GM23338 (cell line): ENCODE measurements at regions not wholly inside any gene's neighbourhood (a gene's known extent, or its start where the extent isn't known, plus 50 kb on each side); places are given as distances from the start of the nearest gene placed in this dataset.
A peak's percentile ranks its signal among the peaks of the same experiment; 100 is the strongest.

Experiments used
- ATAC-seq: fragments of 200-7000 bp; cut with Tn5 transposase; 3 replicates; pipeline ENCODE4 v1.9.1; 2020
- DNase-seq: peaks from one replicate; pipeline ENCODE4 v3.0.0-alpha.2; 2015; ENCODE audit warnings: low spot score
- H2AFZ ChIP-seq: fragments of 200-600 bp; sonication (generic); 2 replicates; pipeline ENCODE4 v1.8.0; 2016; ENCODE audit warnings: antibody characterized with exemption, mild to moderate bottlenecking, moderate library complexity
- H3F3A ChIP-seq: fragments of 200-600 bp; sonication (generic); replicated peaks from 2 replicates; pipeline ENCODE4 v1.8.0; 2017; ENCODE audit warnings: antibody characterized with exemption, mixed run types, low read depth
- H3K27ac ChIP-seq: fragments of 200-600 bp; sonication (generic); 2 replicates; pipeline ENCODE4 v1.6.1; 2016; ENCODE audit warnings: low read depth
- H3K27me3 ChIP-seq: fragments of 200-600 bp; sonication (generic); 2 replicates; pipeline ENCODE4 v1.8.0; 2016; ENCODE audit warnings: mild to moderate bottlenecking, mixed run types, moderate library complexity; ENCODE audit not compliant: insufficient read depth
- H3K36me3 ChIP-seq: fragments of 200-600 bp; sonication (generic); 2 replicates; pipeline ENCODE4 v1.8.0; 2016; ENCODE audit warnings: mild to moderate bottlenecking; ENCODE audit not compliant: insufficient read depth
- H3K4me1 ChIP-seq: fragments of 200-600 bp; sonication (generic); 2 replicates; pipeline ENCODE4 v1.8.0; 2016; ENCODE audit warnings: mild to moderate bottlenecking, moderate library complexity; ENCODE audit not compliant: insufficient read depth
- H3K4me2 ChIP-seq: fragments of 200-600 bp; sonication (generic); 2 replicates; pipeline ENCODE4 v1.7.1; 2017; ENCODE audit warnings: mixed run types
- H3K4me3 ChIP-seq: fragments of 200-600 bp; sonication (generic); 2 replicates; pipeline ENCODE4 v1.6.1; 2016; ENCODE audit warnings: mixed run types
- H3K79me2 ChIP-seq: fragments of 200-600 bp; sonication (generic); replicated peaks from 2 replicates; pipeline ENCODE4 v1.8.0; 2017; ENCODE audit warnings: mild to moderate bottlenecking; ENCODE audit not compliant: insufficient read depth
- H3K9me2 ChIP-seq: fragments of 200-600 bp; sonication (generic); 2 replicates; pipeline ENCODE4 v1.8.0; 2017; ENCODE audit not compliant: insufficient read depth
- H4K20me1 ChIP-seq: fragments of 200-600 bp; sonication (generic); replicated peaks from 2 replicates; pipeline ENCODE4 v1.8.0; 2017; ENCODE audit warnings: mild to moderate bottlenecking; ENCODE audit not compliant: insufficient read depth
- H3K27ac Mint-ChIP-seq: 2 replicates; pipeline ENCODE4 v1.8.0; 2020; ENCODE audit warnings: inconsistent platforms, mild to moderate bottlenecking, moderate library complexity, mixed read lengths
- H3K27me3 Mint-ChIP-seq: 3 replicates; pipeline ENCODE4 v1.8.0; 2022; ENCODE audit warnings: low read depth, mild to moderate bottlenecking, moderate library complexity, mixed read lengths, inconsistent platforms; ENCODE audit not compliant: insufficient read depth, poor library complexity
- H3K36me3 Mint-ChIP-seq: 3 replicates; pipeline ENCODE4 v1.8.0; 2021; ENCODE audit warnings: low read depth, mild to moderate bottlenecking, inconsistent platforms, moderate library complexity, mixed read lengths
- H3K4me1 Mint-ChIP-seq: 3 replicates; pipeline ENCODE4 v1.8.0; 2020; ENCODE audit warnings: mild to moderate bottlenecking, inconsistent platforms, mixed read lengths
- H3K4me3 Mint-ChIP-seq: 3 replicates; pipeline ENCODE4 v1.8.0; 2021; ENCODE audit warnings: moderate library complexity, mild to moderate bottlenecking, inconsistent platforms, mixed read lengths
- H3K9me3 Mint-ChIP-seq: 3 replicates; pipeline ENCODE4 v1.8.0; 2020; ENCODE audit warnings: moderate library complexity, mild to moderate bottlenecking, inconsistent platforms, mixed read lengths
- CREB1 ChIP-seq: fragments of 250-450 bp; sonication (Bioruptor Pico); IDR thresholded peaks from 2 replicates; pipeline ENCODE4 v1.5.0; 2020; ENCODE audit warnings: low read depth, mild to moderate bottlenecking, moderate library complexity
- EZH2 ChIP-seq: fragments of 200-600 bp; sonication (generic); IDR thresholded peaks from one replicate; pipeline ENCODE4 v1.8.0; 2017; ENCODE audit warnings: antibody characterized with exemption, mild to moderate bottlenecking, low read depth; ENCODE audit not compliant: unreplicated experiment
- EZH2phosphoT487 ChIP-seq: fragments of 200-600 bp; sonication (generic); IDR thresholded peaks from one replicate; pipeline ENCODE4 v1.8.1; 2018; ENCODE audit warnings: antibody characterized with exemption; ENCODE audit not compliant: unreplicated experiment
- JUNB ChIP-seq: IDR thresholded peaks from one replicate; pipeline ENCODE4 v1.6.1; 2016; ENCODE audit warnings: antibody characterized with exemption; ENCODE audit not compliant: unreplicated experiment
- NANOG ChIP-seq: IDR thresholded peaks from 2 replicates; pipeline ENCODE4 v1.6.1; 2016; ENCODE audit warnings: antibody characterized with exemption, borderline replicate concordance
- POLR2AphosphoS5 ChIP-seq: IDR thresholded peaks from 2 replicates; pipeline ENCODE4 v1.6.1; 2016; ENCODE audit warnings: antibody characterized with exemption, low read depth
- STAT1 ChIP-seq: IDR thresholded peaks from one replicate; pipeline ENCODE4 v1.6.1; 2016; ENCODE audit warnings: antibody characterized with exemption; ENCODE audit not compliant: unreplicated experiment
- ZNF114 ChIP-seq: fragments of 250-450 bp; sonication (Bioruptor Pico); IDR thresholded peaks from 2 replicates; pipeline ENCODE4 v1.5.0; 2020; ENCODE audit warnings: mild to moderate bottlenecking, moderate library complexity
- ZNF331 ChIP-seq: fragments of 250-450 bp; sonication (Bioruptor Pico); IDR thresholded peaks from 2 replicates; pipeline ENCODE4 v1.5.0; 2020; ENCODE audit warnings: low read depth, mild to moderate bottlenecking, moderate library complexity
- TF ChIP-seq, protein P1 (sequence below): fragments of 250-450 bp; sonication (Bioruptor Pico); IDR thresholded peaks from 2 replicates; pipeline ENCODE4 v1.5.0; 2020; ENCODE audit warnings: mild to moderate bottlenecking, moderate library complexity
- TF ChIP-seq, protein P2 (sequence below): IDR thresholded peaks from one replicate; pipeline ENCODE4 v1.6.1; 2018; ENCODE audit warnings: antibody characterized with exemption; ENCODE audit not compliant: unreplicated experiment
- TF ChIP-seq, protein P3 (sequence below), 2 experiments: fragments of 200-600 bp in 1 of 2; sonication (generic) in 1 of 2; conservative IDR thresholded peaks; 2 replicates each; pipeline versions ENCODE4 v1.5.1 to v1.6.1; 2016 to 2017; ENCODE audit warnings: antibody characterized with exemption in 2 of 2, low read depth in 2 of 2, mild to moderate bottlenecking in 2 of 2, moderate library complexity in 1 of 2
- TF ChIP-seq, protein P4 (sequence below): IDR thresholded peaks from 2 replicates; pipeline ENCODE4 v1.6.1; 2016; ENCODE audit warnings: antibody characterized with exemption

DNA sequence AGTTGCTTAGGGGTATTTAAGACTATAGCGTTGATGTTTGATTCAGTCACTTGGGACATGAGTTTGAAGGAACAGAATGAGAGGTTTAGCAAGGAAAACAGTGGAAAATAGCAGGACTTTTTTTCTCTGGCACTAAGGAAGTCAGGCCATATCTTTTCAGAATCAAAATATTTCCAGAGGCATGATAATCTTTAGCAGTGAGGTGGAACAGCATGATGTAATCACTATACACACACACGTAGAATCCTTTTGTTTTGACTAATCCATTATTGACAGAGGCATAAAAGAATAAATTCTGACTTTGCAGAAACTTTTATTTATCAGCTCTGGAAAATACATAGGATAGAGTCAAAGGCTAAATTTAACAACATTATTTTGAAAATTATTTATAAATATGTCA lies 174.1 kb downstream of the ZPLD1 start:
- ATAC-seq = no peak
- no peak for DNase-seq

More for the DNA sequence above, 174.1 kb downstream of the ZPLD1 start:
- no peaks in the 10 kb centered on the region for H3K36me3 Mint-ChIP-seq
- H3K4me1 Mint-ChIP-seq = no peaks in the 10 kb centered on the region; the same call in 1 of the 3 replicates
- TF ChIP-seq ZNF114 (CRISPR knock-in tag) = no peak
- TF ChIP-seq, protein P1, sequence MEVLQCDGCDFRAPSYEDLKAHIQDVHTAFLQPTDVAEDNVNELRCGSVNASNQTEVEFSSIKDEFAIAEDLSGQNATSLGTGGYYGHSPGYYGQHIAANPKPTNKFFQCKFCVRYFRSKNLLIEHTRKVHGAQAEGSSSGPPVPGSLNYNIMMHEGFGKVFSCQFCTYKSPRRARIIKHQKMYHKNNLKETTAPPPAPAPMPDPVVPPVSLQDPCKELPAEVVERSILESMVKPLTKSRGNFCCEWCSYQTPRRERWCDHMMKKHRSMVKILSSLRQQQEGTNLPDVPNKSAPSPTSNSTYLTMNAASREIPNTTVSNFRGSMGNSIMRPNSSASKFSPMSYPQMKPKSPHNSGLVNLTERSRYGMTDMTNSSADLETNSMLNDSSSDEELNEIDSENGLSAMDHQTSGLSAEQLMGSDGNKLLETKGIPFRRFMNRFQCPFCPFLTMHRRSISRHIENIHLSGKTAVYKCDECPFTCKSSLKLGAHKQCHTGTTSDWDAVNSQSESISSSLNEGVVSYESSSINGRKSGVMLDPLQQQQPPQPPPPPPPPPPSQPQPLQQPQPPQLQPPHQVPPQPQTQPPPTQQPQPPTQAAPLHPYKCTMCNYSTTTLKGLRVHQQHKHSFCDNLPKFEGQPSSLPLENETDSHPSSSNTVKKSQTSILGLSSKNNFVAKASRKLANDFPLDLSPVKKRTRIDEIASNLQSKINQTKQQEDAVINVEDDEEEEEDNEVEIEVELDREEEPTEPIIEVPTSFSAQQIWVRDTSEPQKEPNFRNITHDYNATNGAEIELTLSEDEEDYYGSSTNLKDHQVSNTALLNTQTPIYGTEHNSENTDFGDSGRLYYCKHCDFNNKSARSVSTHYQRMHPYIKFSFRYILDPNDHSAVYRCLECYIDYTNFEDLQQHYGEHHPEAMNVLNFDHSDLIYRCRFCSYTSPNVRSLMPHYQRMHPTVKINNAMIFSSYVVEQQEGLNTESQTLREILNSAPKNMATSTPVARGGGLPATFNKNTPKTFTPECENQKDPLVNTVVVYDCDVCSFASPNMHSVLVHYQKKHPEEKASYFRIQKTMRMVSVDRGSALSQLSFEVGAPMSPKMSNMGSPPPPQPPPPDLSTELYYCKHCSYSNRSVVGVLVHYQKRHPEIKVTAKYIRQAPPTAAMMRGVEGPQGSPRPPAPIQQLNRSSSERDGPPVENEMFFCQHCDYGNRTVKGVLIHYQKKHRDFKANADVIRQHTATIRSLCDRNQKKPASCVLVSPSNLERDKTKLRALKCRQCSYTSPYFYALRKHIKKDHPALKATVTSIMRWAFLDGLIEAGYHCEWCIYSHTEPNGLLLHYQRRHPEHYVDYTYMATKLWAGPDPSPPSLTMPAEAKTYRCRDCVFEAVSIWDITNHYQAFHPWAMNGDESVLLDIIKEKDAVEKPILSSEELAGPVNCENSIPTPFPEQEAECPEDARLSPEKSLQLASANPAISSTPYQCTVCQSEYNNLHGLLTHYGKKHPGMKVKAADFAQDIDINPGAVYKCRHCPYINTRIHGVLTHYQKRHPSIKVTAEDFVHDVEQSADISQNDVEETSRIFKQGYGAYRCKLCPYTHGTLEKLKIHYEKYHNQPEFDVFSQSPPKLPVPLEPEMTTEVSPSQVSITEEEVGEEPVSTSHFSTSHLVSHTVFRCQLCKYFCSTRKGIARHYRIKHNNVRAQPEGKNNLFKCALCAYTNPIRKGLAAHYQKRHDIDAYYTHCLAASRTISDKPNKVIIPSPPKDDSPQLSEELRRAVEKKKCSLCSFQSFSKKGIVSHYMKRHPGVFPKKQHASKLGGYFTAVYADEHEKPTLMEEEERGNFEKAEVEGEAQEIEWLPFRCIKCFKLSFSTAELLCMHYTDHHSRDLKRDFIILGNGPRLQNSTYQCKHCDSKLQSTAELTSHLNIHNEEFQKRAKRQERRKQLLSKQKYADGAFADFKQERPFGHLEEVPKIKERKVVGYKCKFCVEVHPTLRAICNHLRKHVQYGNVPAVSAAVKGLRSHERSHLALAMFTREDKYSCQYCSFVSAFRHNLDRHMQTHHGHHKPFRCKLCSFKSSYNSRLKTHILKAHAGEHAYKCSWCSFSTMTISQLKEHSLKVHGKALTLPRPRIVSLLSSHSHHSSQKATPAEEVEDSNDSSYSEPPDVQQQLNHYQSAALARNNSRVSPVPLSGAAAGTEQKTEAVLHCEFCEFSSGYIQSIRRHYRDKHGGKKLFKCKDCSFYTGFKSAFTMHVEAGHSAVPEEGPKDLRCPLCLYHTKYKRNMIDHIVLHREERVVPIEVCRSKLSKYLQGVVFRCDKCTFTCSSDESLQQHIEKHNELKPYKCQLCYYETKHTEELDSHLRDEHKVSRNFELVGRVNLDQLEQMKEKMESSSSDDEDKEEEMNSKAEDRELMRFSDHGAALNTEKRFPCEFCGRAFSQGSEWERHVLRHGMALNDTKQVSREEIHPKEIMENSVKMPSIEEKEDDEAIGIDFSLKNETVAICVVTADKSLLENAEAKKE = no peak
- no peak for TF ChIP-seq JUNB
- TF ChIP-seq EZH2phosphoT487 = no peak
- no peak for TF ChIP-seq NANOG
- TF ChIP-seq, protein P2, sequence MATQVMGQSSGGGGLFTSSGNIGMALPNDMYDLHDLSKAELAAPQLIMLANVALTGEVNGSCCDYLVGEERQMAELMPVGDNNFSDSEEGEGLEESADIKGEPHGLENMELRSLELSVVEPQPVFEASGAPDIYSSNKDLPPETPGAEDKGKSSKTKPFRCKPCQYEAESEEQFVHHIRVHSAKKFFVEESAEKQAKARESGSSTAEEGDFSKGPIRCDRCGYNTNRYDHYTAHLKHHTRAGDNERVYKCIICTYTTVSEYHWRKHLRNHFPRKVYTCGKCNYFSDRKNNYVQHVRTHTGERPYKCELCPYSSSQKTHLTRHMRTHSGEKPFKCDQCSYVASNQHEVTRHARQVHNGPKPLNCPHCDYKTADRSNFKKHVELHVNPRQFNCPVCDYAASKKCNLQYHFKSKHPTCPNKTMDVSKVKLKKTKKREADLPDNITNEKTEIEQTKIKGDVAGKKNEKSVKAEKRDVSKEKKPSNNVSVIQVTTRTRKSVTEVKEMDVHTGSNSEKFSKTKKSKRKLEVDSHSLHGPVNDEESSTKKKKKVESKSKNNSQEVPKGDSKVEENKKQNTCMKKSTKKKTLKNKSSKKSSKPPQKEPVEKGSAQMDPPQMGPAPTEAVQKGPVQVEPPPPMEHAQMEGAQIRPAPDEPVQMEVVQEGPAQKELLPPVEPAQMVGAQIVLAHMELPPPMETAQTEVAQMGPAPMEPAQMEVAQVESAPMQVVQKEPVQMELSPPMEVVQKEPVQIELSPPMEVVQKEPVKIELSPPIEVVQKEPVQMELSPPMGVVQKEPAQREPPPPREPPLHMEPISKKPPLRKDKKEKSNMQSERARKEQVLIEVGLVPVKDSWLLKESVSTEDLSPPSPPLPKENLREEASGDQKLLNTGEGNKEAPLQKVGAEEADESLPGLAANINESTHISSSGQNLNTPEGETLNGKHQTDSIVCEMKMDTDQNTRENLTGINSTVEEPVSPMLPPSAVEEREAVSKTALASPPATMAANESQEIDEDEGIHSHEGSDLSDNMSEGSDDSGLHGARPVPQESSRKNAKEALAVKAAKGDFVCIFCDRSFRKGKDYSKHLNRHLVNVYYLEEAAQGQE = no peak
- TF ChIP-seq, protein P3, sequence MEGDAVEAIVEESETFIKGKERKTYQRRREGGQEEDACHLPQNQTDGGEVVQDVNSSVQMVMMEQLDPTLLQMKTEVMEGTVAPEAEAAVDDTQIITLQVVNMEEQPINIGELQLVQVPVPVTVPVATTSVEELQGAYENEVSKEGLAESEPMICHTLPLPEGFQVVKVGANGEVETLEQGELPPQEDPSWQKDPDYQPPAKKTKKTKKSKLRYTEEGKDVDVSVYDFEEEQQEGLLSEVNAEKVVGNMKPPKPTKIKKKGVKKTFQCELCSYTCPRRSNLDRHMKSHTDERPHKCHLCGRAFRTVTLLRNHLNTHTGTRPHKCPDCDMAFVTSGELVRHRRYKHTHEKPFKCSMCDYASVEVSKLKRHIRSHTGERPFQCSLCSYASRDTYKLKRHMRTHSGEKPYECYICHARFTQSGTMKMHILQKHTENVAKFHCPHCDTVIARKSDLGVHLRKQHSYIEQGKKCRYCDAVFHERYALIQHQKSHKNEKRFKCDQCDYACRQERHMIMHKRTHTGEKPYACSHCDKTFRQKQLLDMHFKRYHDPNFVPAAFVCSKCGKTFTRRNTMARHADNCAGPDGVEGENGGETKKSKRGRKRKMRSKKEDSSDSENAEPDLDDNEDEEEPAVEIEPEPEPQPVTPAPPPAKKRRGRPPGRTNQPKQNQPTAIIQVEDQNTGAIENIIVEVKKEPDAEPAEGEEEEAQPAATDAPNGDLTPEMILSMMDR (conservative IDR thresholded peaks at IDR 0.05; ENCODE audit: low read depth in 2 of 2) = no peak
- no peak for TF ChIP-seq ZNF331 (CRISPR knock-in tag)
- TF ChIP-seq POLR2AphosphoS5 = no peak
- no peak for TF ChIP-seq CREB1 (CRISPR knock-in tag)
- TF ChIP-seq, protein P4, sequence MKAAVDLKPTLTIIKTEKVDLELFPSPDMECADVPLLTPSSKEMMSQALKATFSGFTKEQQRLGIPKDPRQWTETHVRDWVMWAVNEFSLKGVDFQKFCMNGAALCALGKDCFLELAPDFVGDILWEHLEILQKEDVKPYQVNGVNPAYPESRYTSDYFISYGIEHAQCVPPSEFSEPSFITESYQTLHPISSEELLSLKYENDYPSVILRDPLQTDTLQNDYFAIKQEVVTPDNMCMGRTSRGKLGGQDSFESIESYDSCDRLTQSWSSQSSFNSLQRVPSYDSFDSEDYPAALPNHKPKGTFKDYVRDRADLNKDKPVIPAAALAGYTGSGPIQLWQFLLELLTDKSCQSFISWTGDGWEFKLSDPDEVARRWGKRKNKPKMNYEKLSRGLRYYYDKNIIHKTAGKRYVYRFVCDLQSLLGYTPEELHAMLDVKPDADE = no peak
- TF ChIP-seq EZH2 = no peak
- TF ChIP-seq STAT1 = no peak
- Histone ChIP-seq H3K27me3 (no peaks in the 10 kb centered on the region), H3K79me2 (no peaks in the 10 kb centered on the region), H3K4me3 (no peak overlapping the region), H3K4me2 (no peak overlapping the region), H2AFZ (peak overlapping the region; percentile 34; the same call in 1 of the 2 replicates), H3K9me2 (0 out of 2 replicates have a peak, but pooled peaks cover 2% of the 10 kb centered on the region), H4K20me1 (no peaks in the 10 kb centered on the region), H3F3A (no peaks in the 10 kb centered on the region), H3K4me1 (no peaks in the 10 kb centered on the region), H3K36me3 (no peaks in the 10 kb centered on the region), H3K27ac (no peak overlapping the region)
- H3K4me3 Mint-ChIP-seq = no peak overlapping the region
- H3K9me3 Mint-ChIP-seq = no peaks in the 10 kb centered on the region
- H3K27me3 Mint-ChIP-seq = peaks cover 2% of the 10 kb centered on the region
- peak overlapping the region; percentile 75; the same call in 1 of the 2 replicates for H3K27ac Mint-ChIP-seq
